K562 (cell line): ENCODE measurements at regions not wholly inside any gene's neighbourhood (a gene's known extent, or its start where the extent isn't known, plus 50 kb on each side); places are given as distances from the start of the nearest gene placed in this dataset.

Source experiments
- ATAC-seq: fragments of 200-7000 bp; cut with Tn5 transposase; 3 replicates; pipeline ENCODE4 v1.9.1; 2020; ENCODE audit warnings: moderate library complexity
- BruUV-seq: library from RNA; stranded (reverse); fragments of 400-500 nt; replicated peaks from 2 replicates; lab custom pipeline; 2021; lab: Mats Ljungman, UMichigan
- CTCF ChIA-PET: fragments of 300-600 bp; formaldehyde crosslinking; extraction: SDS; loops from one replicate; lab custom pipeline; 2021; ENCODE audit warnings: low intra/inter-chr PET ratio; lab: Yijun Ruan, JAX
- POLR2A ChIA-PET: fragments of 300-600, 350-650 bp; sonication (Branson Sonifier 250); formaldehyde crosslinking; extraction: SDS; loops from one replicate; lab custom pipeline; 2021; ENCODE audit warnings: antibody characterized with exemption, inconsistent platforms; lab: Yijun Ruan, JAX
- DNase-seq, 4 experiments: peaks; one replicate each; pipeline versions ENCODE4 v3.0.0 to v3.0.0-alpha.2; 2011 to 2018; ENCODE audit warnings: low spot score in 3 of 4, mixed read lengths in 3 of 4; ENCODE audit errors: extremely low read depth in 1 of 4
- FAIRE-seq: peaks from 2 replicates; lab custom pipeline; 2011; peaks lifted over from hg19 to GRCh38; lab: Jason Lieb, UNC
- H2AFZ ChIP-seq: 2 replicates; pipeline ENCODE4 v1.6.0; 2011; ENCODE audit warnings: low read depth, low read length, control low read depth, inconsistent platforms
- H3K27ac ChIP-seq: fragments of 200-600 bp; 3 replicates; pipeline ENCODE4 v1.8.0; 2011; ENCODE audit warnings: low read depth, mild to moderate bottlenecking, control low read depth, inconsistent platforms, low read length, moderate library complexity, mixed read lengths; ENCODE audit errors: extremely low read depth
- H3K27me3 ChIP-seq, 2 experiments: fragments of 300-600 bp in 1 of 2; 2 replicates in 1 of 2; 3 replicates in 1 of 2; pipeline versions ENCODE4 v1.6.0 to v1.8.0; 2011; ENCODE audit warnings: inconsistent platforms in 2 of 2, low read length in 2 of 2, mild to moderate bottlenecking in 1 of 2, mixed read lengths in 1 of 2, moderate library complexity in 1 of 2; ENCODE audit not compliant: control insufficient read depth in 2 of 2, insufficient read depth in 2 of 2
- H3K36me3 ChIP-seq: fragments of 300-600 bp; 3 replicates; pipeline ENCODE4 v1.8.0; 2011; ENCODE audit warnings: mild to moderate bottlenecking, low read length, inconsistent platforms; ENCODE audit not compliant: control insufficient read depth, insufficient read depth
- H3K4me1 ChIP-seq, 2 experiments: fragments of 200-600 bp in 1 of 2; replicated peaks in 1 of 2; 2 replicates in 1 of 2; 3 replicates in 1 of 2; pipeline versions ENCODE4 v1.5.1 to v1.8.0; 2011; ENCODE audit warnings: inconsistent platforms in 2 of 2, low read length in 2 of 2, mild to moderate bottlenecking in 1 of 2, mixed read lengths in 1 of 2, moderate library complexity in 1 of 2; ENCODE audit not compliant: control insufficient read depth in 2 of 2, insufficient read depth in 2 of 2
- H3K4me2 ChIP-seq: 2 replicates; pipeline ENCODE4 v1.6.1; 2011; ENCODE audit warnings: low read length, control low read depth, inconsistent platforms, mixed read lengths; ENCODE audit not compliant: insufficient read depth
- H3K4me3 ChIP-seq: fragments of 200-600 bp; sonication (generic), shearing (Covaris generic); 2 replicates; pipeline ENCODE4 v1.5.1; 2016; ENCODE audit warnings: control low read depth, inconsistent platforms
- H3K79me2 ChIP-seq: fragments of 200-600 bp; 3 replicates; pipeline ENCODE4 v1.8.0; 2011; ENCODE audit warnings: low read length, inconsistent platforms; ENCODE audit not compliant: control insufficient read depth, insufficient read depth
- H3K9ac ChIP-seq, 2 experiments: 2 replicates each; pipeline versions ENCODE4 v1.6.0 to v1.6.1; 2011; ENCODE audit warnings: low read depth in 2 of 2, low read length in 2 of 2, control low read depth in 1 of 2, inconsistent platforms in 1 of 2, mild to moderate bottlenecking in 1 of 2, mixed read lengths in 1 of 2; ENCODE audit not compliant: insufficient read depth in 1 of 2
- H3K9me1 ChIP-seq: one replicate; pipeline ENCODE4 v1.6.0; 2011; ENCODE audit warnings: inconsistent platforms, mild to moderate bottlenecking, low read length, moderate library complexity; ENCODE audit not compliant: control insufficient read depth, insufficient read depth
- H3K9me3 ChIP-seq: replicated peaks from 2 replicates; pipeline ENCODE4 v1.5.1; 2011; ENCODE audit warnings: low read depth, low read length, inconsistent platforms; ENCODE audit not compliant: control insufficient read depth, insufficient read depth
- H4K20me1 ChIP-seq: replicated peaks from 2 replicates; pipeline ENCODE4 v1.6.1; 2011; ENCODE audit warnings: low read length, inconsistent platforms, mixed read lengths; ENCODE audit not compliant: control insufficient read depth, insufficient read depth
- BCL6 ChIP-seq: fragments of 250-450 bp; sonication (Bioruptor Pico); IDR thresholded peaks from 2 replicates; pipeline ENCODE4 v1.4.0; 2020
- CEBPG ChIP-seq, 3 experiments: fragments of 200-800 bp in 1 of 3; sonication (Bioruptor generic) in 1 of 3; sonication (generic) in 1 of 3; formaldehyde crosslinking in 1 of 3; IDR thresholded peaks in 2 of 3; conservative IDR thresholded peaks in 1 of 3; 2 replicates each; pipeline versions ENCODE4 v1.6.1 to v1.8.0; 2016 to 2022; ENCODE audit warnings: missing compliant biosample characterization in 2 of 3, missing genetic modification characterization in 2 of 3, mild to moderate bottlenecking in 1 of 3, missing genetic modification reagents in 1 of 3
- FOXK2 ChIP-seq, 2 experiments: fragments of 450-650 bp; IDR thresholded peaks in 1 of 2; conservative IDR thresholded peaks in 1 of 2; 2 replicates each; pipeline ENCODE4 v1.6.1; 2016; ENCODE audit warnings: low read depth in 2 of 2, mild to moderate bottlenecking in 1 of 2
- HBP1 ChIP-seq: fragments of 450-650 bp; formaldehyde crosslinking; IDR thresholded peaks from 2 replicates; pipeline ENCODE4 v1.4.0; 2022; ENCODE audit warnings: missing genetic modification characterization
- HMG20B ChIP-seq: fragments of 250-450 bp; sonication (Bioruptor Pico); IDR thresholded peaks from 2 replicates; pipeline ENCODE4 v1.5.0; 2021; ENCODE audit warnings: mild to moderate bottlenecking
- KLF6 ChIP-seq: fragments of 250-450 bp; sonication (Bioruptor Pico); IDR thresholded peaks from 2 replicates; pipeline ENCODE4 v1.4.0; 2020; ENCODE audit warnings: mild to moderate bottlenecking, moderate library complexity, borderline replicate concordance
- NR2C2 ChIP-seq, 2 experiments: fragments of 200-800 bp in 1 of 2; sonication (Bioruptor generic) in 1 of 2; sonication (generic) in 1 of 2; formaldehyde crosslinking in 1 of 2; IDR thresholded peaks; 2 replicates each; pipeline versions ENCODE4 v1.6.1 to v1.8.0; 2016 to 2022; ENCODE audit warnings: mild to moderate bottlenecking in 1 of 2, missing compliant biosample characterization in 1 of 2, missing genetic modification characterization in 1 of 2, missing genetic modification reagents in 1 of 2
- POLR3A ChIP-seq: IDR thresholded peaks from 2 replicates; pipeline ENCODE4 v1.6.1; 2011; ENCODE audit warnings: borderline replicate concordance, mild to moderate bottlenecking, moderate library complexity; ENCODE audit not compliant: insufficient read length, insufficient read depth; ENCODE audit errors: extremely low read depth
- STAT5B ChIP-seq: fragments of 250-450 bp; sonication (Bioruptor Pico); IDR thresholded peaks from 2 replicates; pipeline ENCODE4 v1.8.0; 2021; ENCODE audit warnings: mild to moderate bottlenecking, inconsistent platforms
- STAT6 ChIP-seq: sonication (generic); formaldehyde crosslinking; IDR thresholded peaks from 2 replicates; pipeline ENCODE4 v1.8.1; 2023; ENCODE audit warnings: mild to moderate bottlenecking, missing genetic modification reagents
- ZNF277 ChIP-seq: fragments of 250-450 bp; sonication (Bioruptor Pico); IDR thresholded peaks from 2 replicates; pipeline ENCODE4 v1.8.0; 2022; ENCODE audit warnings: inconsistent platforms, mild to moderate bottlenecking, moderate library complexity, borderline replicate concordance
- ZNF830 ChIP-seq: fragments of 250-450 bp; sonication (Bioruptor Pico); IDR thresholded peaks from 2 replicates; pipeline ENCODE4 v1.5.0; 2021; ENCODE audit warnings: mild to moderate bottlenecking
- WGBS: fragments of 100-300 bp; shearing (Covaris generic); methylation state at CpG from one replicate; pipeline ENCODE4 v1.1.6; 2016; ENCODE audit warnings: low coverage, mixed read lengths; ENCODE audit not compliant: insufficient coverage; ENCODE audit errors: missing lambda C conversion rate; 5-methylcytosine and 5-hydroxymethylcytosine counted together
- in situ Hi-C: fragments of 300-500 bp; cut with MboI; formaldehyde crosslinking; loops from 4 replicates; pipeline ENCODE4 v1.15.0; 2018; ENCODE audit warnings: inconsistent platforms, mixed read lengths
- intact Hi-C: fragments of 100-400 bp; cut with micrococcal nuclease; formaldehyde crosslinking; loops from 2 replicates; pipeline ENCODE4 v1.14.2; 2022
- TF ChIP-seq, protein P1 (sequence below), 2 experiments: IDR thresholded peaks in 1 of 2; conservative IDR thresholded peaks in 1 of 2; 2 replicates each; pipeline ENCODE4 v1.6.1; 2016; ENCODE audit warnings: low read depth in 2 of 2, mild to moderate bottlenecking in 1 of 2, missing compliant biosample characterization in 1 of 2, missing genetic modification characterization in 1 of 2, moderate library complexity in 1 of 2

DNA sequence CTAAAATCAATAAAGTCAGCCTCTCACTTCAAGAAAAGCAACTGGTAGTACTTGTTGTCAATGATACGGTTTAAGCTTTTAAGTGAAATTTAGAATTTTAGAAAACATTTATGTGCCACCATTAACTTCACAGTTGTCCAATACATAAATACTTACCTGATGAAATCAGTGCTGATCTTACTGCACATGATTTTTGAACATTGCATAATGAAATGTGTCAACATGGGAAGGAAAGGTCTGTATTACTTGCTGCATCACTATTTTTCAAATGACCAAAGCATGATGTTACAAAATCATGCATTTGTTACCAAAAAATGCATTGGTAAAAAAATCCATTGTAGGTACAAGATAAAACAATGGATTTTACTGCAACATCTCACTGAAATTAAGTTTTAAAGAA, 284.3 kb downstream of the EPM2A start:
- CTCF ChIA-PET, result interaction anchor here (0.6 kb wide), 1 partner anchor 11 kb away, joined by 3 read pairs; no protein-coding TSS in a partner anchor
- no peak overlapping the region for H3K27ac ChIP-seq
- in situ Hi-C loops, result no loop called here
- no peaks in the 10 kb centered on the region for H3K36me3 ChIP-seq
- DNase-seq, result no peak
- H3K79me2 ChIP-seq, result no peaks in the 10 kb centered on the region
- H3K9ac ChIP-seq, result no peak overlapping the region
- POLR2A ChIA-PET, result no interaction called here
- no peak for FAIRE-seq
- no peaks in the 10 kb centered on the region for H3K27me3 ChIP-seq
- no peak for ATAC-seq
- H4K20me1 ChIP-seq, result no peaks in the 10 kb centered on the region
- intact Hi-C loops, result no loop called here
- no peaks in the 10 kb centered on the region for H3K9me1 ChIP-seq
- no peak overlapping the region for H2AFZ ChIP-seq
- H3K4me3 ChIP-seq, result no peak overlapping the region
- H3K4me2 ChIP-seq, result no peak overlapping the region
- BruUV-seq, result no TSS peak
- WGBS, result 0% methylated on average over 1 of the region's 1 CpG
- H3K4me1 ChIP-seq, result no peaks in the 10 kb centered on the region
- no peaks in the 10 kb centered on the region; the same call in none of the 2 replicates for H3K9me3 ChIP-seq
- no peak for TF ChIP-seq CEBPG (CRISPR knock-in tag; IDR thresholded peaks at IDR 0.05)
- no peak for TF ChIP-seq CEBPG (tag; conservative IDR thresholded peaks at IDR 0.05 in 1 of 2, IDR thresholded peaks at IDR 0.05 in 1 of 2)
- no peak for TF ChIP-seq KLF6 (CRISPR knock-in tag)
- TF ChIP-seq ZNF277 (CRISPR knock-in tag), result no peak
- no peak for TF ChIP-seq HBP1 (CRISPR knock-in tag)
- no peak for TF ChIP-seq BCL6 (CRISPR knock-in tag)
- TF ChIP-seq STAT6 (CRISPR knock-in tag), result no peak
- TF ChIP-seq HMG20B, result no peak
- TF ChIP-seq ZNF830 (CRISPR knock-in tag), result no peak
- TF ChIP-seq FOXK2 (conservative IDR thresholded peaks at IDR 0.05 in 1 of 2, IDR thresholded peaks at IDR 0.05 in 1 of 2; ENCODE audit: low read depth in 2 of 2), result no peak
- no peak for TF ChIP-seq NR2C2 (CRISPR knock-in tag; IDR thresholded peaks at IDR 0.05)
- no peak for TF ChIP-seq NR2C2 (tag; IDR thresholded peaks at IDR 0.05)
- TF ChIP-seq, protein P1, sequence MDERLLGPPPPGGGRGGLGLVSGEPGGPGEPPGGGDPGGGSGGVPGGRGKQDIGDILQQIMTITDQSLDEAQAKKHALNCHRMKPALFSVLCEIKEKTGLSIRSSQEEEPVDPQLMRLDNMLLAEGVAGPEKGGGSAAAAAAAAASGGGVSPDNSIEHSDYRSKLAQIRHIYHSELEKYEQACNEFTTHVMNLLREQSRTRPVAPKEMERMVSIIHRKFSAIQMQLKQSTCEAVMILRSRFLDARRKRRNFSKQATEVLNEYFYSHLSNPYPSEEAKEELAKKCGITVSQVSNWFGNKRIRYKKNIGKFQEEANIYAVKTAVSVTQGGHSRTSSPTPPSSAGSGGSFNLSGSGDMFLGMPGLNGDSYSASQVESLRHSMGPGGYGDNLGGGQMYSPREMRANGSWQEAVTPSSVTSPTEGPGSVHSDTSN (CRISPR knock-in tag; IDR thresholded peaks at IDR 0.05; ENCODE audit: low read depth), result no peak
- TF ChIP-seq, protein P1 (tag; conservative IDR thresholded peaks at IDR 0.05; ENCODE audit: low read depth), result no peak
- no peak for TF ChIP-seq STAT5B (CRISPR knock-in tag)
- TF ChIP-seq POLR3A, result no peak
